ENCODE measurements at regions not wholly inside any gene's neighbourhood (a gene's known extent, or its start where the extent isn't known, plus 50 kb on each side); places are given as distances from the start of the nearest gene placed in this dataset.

- no peak for TF ChIP-seq CTCF (IDR thresholded peaks at IDR 0.05)
- no peak for TF ChIP-seq POLR2A (IDR thresholded peaks at IDR 0.05)
Observed at GRCh38 chr7:18116661-18117060, 89.0 kb upstream of the PRPS1L1 start.
